H1 (cell line): ENCODE measurements at regions not wholly inside any gene's neighbourhood (a gene's known extent, or its start where the extent isn't known, plus 50 kb on each side); places are given as distances from the start of the nearest gene placed in this dataset.

Source experiments
- CBX5 ChIP-seq: fragments of 300-800, 300-1000 bp; sonication (generic); IDR thresholded peaks from 2 replicates; pipeline ENCODE4 v1.7.1; 2016; ENCODE audit warnings: antibody characterized with exemption, low read length, low read depth
- EP300 ChIP-seq, 2 experiments: IDR thresholded peaks; 1 replicate in 1 of 2; 2 replicates in 1 of 2; pipeline ENCODE4 v1.6.1; 2011 to 2012; ENCODE audit warnings: low read depth in 2 of 2, low read length in 2 of 2, mild to moderate bottlenecking in 2 of 2, borderline replicate concordance in 1 of 2, inconsistent platforms in 1 of 2, moderate library complexity in 1 of 2
- EZH2 ChIP-seq: fragments of 200-600 bp; sonication (generic); IDR thresholded peaks from 2 replicates; pipeline ENCODE4 v1.7.1; 2012; ENCODE audit warnings: low read depth, mild to moderate bottlenecking, moderate library complexity, low read length, inconsistent platforms; ENCODE audit not compliant: severe bottlenecking
- GABPA ChIP-seq: IDR thresholded peaks from 2 replicates; pipeline ENCODE4 v1.6.1; 2011; ENCODE audit warnings: mild to moderate bottlenecking, low read length, moderate library complexity, borderline replicate concordance; ENCODE audit not compliant: insufficient read depth
- HDAC2 ChIP-seq, 2 experiments: fragments of 300-600 bp in 1 of 2; sonication (generic) in 1 of 2; IDR thresholded peaks; 2 replicates each; pipeline ENCODE4 v1.6.1; 2011 to 2012; ENCODE audit warnings: low read depth in 2 of 2, low read length in 2 of 2, mild to moderate bottlenecking in 2 of 2, moderate library complexity in 2 of 2, borderline replicate concordance in 1 of 2, inconsistent platforms in 1 of 2
- PHF8 ChIP-seq: fragments of 200-600 bp; sonication (generic); conservative IDR thresholded peaks from 2 replicates; pipeline ENCODE4 v1.7.1; 2012; ENCODE audit warnings: low read depth, mild to moderate bottlenecking, inconsistent platforms, low read length, moderate library complexity
- POLR2A ChIP-seq, 2 experiments: IDR thresholded peaks; 1 replicate in 1 of 2; 2 replicates in 1 of 2; pipeline ENCODE4 v1.6.1; 2011; ENCODE audit warnings: low read depth in 2 of 2, low read length in 2 of 2, mild to moderate bottlenecking in 2 of 2; ENCODE audit errors: control extremely low read depth in 1 of 2
- SIN3A ChIP-seq, 2 experiments: IDR thresholded peaks in 1 of 2; conservative IDR thresholded peaks in 1 of 2; 2 replicates each; pipeline ENCODE4 v1.6.1; 2011 to 2012; ENCODE audit warnings: low read length in 2 of 2, improper control_type of control experiment in 1 of 2, low read depth in 1 of 2, mild to moderate bottlenecking in 1 of 2
- TAF1 ChIP-seq: IDR thresholded peaks from 2 replicates; pipeline ENCODE4 v1.6.1; 2011; ENCODE audit warnings: mild to moderate bottlenecking, low read depth, low read length
- TF ChIP-seq, protein P1 (sequence below), 3 experiments: IDR thresholded peaks; 1 replicate in 2 of 3; 2 replicates in 1 of 3; pipeline versions ENCODE4 v1.5.1 to v1.6.1; 2011; ENCODE audit warnings: low read length in 3 of 3, mild to moderate bottlenecking in 3 of 3, inconsistent platforms in 2 of 3, low read depth in 1 of 3, moderate library complexity in 1 of 3; ENCODE audit not compliant: insufficient read depth in 1 of 3; ENCODE audit errors: control extremely low read depth in 1 of 3

DNA sequence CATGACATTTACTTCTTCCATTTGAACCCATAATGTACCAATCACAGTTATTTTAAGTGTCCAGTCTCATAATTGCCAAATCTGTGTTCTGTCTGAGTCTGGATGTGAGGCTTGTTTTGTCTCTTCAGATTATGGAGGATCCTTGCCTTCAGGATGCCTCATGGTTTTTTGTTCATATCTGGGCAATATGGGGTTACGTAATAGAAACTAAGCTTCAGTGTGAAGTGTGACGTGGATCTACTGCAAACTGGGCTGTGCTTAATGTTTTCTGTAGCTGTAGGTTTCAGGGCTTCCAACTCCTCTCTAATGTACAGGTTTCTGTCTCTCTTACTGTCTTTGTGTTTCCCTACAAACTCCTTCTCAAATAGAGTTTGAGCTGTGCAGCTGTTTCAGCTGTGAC is 223.7 kb upstream of the ADARB2 start:
- TF ChIP-seq EZH2 (no peak), CBX5 (no peak), GABPA (no peak), POLR2A (IDR thresholded peaks at IDR 0.05; ENCODE audit: control extremely low read depth in 1 of 2, low read depth in 2 of 2, low read length in 2 of 2) (no peak), SIN3A (conservative IDR thresholded peaks at IDR 0.05 in 1 of 2, IDR thresholded peaks at IDR 0.05 in 1 of 2; ENCODE audit: low read depth in 1 of 2, low read length in 2 of 2) (no peak), PHF8 (no peak), TAF1 (no peak), EP300 (IDR thresholded peaks at IDR 0.05; ENCODE audit: borderline replicate concordance in 1 of 2, low read depth in 2 of 2, low read length in 2 of 2) (no peak), HDAC2 (IDR thresholded peaks at IDR 0.05; ENCODE audit: borderline replicate concordance in 1 of 2, low read depth in 2 of 2, low read length in 2 of 2) (no peak)
- TF ChIP-seq, protein P1, sequence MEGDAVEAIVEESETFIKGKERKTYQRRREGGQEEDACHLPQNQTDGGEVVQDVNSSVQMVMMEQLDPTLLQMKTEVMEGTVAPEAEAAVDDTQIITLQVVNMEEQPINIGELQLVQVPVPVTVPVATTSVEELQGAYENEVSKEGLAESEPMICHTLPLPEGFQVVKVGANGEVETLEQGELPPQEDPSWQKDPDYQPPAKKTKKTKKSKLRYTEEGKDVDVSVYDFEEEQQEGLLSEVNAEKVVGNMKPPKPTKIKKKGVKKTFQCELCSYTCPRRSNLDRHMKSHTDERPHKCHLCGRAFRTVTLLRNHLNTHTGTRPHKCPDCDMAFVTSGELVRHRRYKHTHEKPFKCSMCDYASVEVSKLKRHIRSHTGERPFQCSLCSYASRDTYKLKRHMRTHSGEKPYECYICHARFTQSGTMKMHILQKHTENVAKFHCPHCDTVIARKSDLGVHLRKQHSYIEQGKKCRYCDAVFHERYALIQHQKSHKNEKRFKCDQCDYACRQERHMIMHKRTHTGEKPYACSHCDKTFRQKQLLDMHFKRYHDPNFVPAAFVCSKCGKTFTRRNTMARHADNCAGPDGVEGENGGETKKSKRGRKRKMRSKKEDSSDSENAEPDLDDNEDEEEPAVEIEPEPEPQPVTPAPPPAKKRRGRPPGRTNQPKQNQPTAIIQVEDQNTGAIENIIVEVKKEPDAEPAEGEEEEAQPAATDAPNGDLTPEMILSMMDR (IDR thresholded peaks at IDR 0.05; ENCODE audit: control extremely low read depth in 1 of 3, insufficient read depth in 1 of 3, low read depth in 1 of 3, low read length in 3 of 3): no peak
